Ishikawa (cell line): ENCODE measurements at regions not wholly inside any gene's neighbourhood (a gene's known extent, or its start where the extent isn't known, plus 50 kb on each side); places are given as distances from the start of the nearest gene placed in this dataset.

Experiments used
- TAF1 ChIP-seq: IDR thresholded peaks from 2 replicates; pipeline ENCODE4 v1.6.1; 2012; ENCODE audit warnings: low read depth, mild to moderate bottlenecking
- YY1 ChIP-seq: IDR thresholded peaks from 2 replicates; pipeline ENCODE4 v1.6.1; 2012; ENCODE audit warnings: low read depth
- TF ChIP-seq, protein P1 (sequence below): IDR thresholded peaks from 2 replicates; pipeline ENCODE4 v1.6.1; 2012

DNA sequence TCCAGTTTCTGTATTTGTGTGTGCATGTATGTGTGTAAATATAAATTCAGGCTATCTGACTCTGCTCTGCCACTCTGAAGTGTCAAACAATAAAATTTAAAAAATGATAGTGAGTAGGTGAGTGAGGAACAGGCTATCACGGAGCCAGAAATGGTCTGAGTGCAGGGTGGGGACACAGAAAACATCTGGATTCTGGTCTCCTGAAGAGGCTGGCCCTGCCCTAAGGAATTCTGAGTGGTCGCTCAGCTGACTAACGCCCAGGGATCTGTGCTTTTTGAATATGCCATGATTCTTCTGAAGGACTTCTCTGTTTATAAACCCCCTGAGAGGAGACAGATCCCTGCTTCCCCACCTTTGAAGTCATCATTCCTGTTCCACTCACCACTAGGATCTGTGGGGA is 353.9 kb upstream of the GYPC start:
- TF ChIP-seq, protein P1, sequence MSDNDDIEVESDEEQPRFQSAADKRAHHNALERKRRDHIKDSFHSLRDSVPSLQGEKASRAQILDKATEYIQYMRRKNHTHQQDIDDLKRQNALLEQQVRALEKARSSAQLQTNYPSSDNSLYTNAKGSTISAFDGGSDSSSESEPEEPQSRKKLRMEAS: no peak
- TF ChIP-seq TAF1 (no peak), YY1 (no peak)
